ENCODE measurements at regions not wholly inside any gene's neighbourhood (a gene's known extent, or its start where the extent isn't known, plus 50 kb on each side); places are given as distances from the start of the nearest gene placed in this dataset.

DNA sequence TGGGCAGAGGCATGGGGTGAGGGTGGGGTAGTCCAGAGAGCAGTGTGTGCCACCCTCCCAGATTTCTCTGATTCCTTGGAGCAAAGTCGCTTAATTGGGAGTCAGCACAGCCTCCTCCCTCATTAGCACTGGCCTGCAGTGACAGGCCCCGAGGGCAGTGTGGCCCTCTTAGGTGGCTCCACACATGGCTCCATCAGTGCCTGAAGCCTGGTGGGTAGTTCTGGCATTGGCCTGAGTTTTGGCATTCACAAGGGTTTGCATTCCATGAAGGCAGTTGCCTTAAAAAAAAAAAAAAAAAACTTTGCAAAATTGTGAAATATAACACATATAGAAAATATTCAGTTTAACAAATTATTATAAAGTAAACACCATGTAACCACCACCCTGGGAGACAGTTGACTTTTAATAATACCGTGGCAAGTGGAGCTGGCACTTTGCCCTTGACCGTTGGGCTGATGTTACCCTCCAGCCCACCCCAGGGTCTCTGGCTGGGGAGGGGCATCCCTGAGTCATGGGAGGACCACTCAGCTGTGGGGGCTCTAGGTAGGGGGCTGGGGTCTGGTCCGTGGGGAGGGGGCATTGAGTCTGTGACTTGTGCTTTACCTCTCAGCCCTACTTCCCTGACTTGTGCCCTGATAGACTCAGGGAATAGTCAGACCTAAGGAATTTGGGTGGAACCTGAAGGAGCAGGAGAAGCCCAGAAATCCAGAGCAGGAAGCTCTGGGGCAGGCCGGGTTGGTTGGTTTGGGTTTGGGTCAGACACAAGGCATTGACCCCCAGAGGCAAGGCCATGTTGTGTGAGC is 51.3 kb upstream of the PITX1 start:
- DNase-seq: no peak
